NCI-H2171 treated with DMSO at 0.1 percent for 48 hours (cell line): ENCODE measurements at regions not wholly inside any gene's neighbourhood (a gene's known extent, or its start where the extent isn't known, plus 50 kb on each side); places are given as distances from the start of the nearest gene placed in this dataset.
"Not testable (repeated sequence)": the region's sequence is repeated elsewhere in the genome, so short reads cannot be mapped to it uniquely, and the experiment has no call there.

ENCODE experiments used
- DNase-seq: peaks from one replicate; lab custom pipeline; 2025; lab: John Stamatoyannopoulos, UW

DNA sequence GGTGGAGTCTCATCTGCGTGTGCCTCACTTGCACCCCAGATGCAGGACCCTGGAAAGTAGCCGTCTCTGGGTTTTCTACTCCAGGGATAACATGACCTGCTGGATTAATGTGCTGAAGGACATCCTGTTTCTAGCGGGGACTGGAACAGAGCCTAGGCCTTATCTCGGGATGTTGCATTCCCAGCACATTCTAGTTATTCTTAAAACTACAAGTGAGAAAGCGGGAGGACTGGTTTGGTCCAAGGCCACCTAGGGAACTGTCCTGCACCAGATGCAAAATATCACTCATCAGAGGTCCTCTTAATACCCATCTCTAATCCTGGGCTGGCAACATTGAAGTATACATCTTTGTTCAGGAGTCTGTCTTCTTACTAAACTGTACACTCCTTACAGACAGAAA, 179.9 kb downstream of the ZC3H11B start:
- no peak for DNase-seq

DNA sequence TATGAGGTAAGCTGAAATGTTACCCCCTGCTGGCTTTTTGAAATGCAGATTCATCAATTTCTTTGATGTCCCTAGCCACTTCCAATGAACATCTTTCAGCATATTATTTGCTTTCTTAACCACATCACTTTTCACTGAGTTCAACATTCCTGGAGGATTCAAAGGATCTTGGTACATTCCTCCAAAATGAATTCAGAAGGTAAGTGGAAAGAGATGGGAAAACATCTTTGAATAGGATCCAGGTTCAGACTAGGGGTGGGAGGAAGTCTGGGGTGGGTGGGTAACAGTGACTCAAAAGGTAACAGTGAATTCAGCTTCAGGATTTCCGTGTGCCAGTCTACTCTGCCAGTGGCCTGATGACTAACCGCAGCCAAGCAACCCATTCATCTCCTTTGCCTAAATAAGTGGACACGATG, 180.7 kb downstream of the ZC3H11B start:
- no peak for DNase-seq

DNA sequence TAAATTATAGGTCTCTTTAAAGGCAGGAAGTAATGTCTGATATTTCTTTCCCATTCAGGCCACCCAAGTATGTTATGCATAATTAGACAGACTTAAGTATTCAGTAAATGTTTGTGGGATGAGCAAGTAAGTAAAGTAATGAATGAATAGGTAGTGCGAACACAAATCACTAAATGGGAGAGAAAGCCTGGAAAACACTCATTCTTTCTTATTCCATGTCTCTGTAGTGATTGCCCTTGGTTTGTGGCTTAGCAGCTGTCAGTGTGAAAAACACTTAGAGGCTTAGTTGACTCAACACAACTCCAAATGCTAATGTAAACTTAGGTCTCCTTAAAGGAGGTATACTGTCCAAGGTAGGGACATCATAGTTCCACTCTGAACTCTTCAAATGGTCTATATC, 182.5 kb downstream of the ZC3H11B start:
- no peak for DNase-seq

DNA sequence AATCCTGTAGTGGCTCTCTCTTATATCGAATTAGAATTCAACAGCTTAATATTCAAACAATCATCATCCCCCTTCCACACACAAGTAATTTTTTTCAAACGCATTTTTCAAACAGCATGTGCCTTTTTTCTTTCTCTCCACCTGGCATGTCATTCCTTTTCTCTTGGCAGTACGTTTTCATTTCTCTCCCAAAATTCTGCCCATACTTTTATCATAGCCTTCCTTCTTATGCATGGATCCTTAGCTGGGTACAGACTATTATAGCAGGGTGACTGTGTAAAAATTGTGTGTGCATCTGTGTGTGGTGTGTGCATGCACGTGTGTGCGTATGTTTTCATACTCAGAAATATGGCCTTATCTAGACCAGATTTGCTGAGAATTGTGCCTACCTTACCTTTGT, 184.3 kb downstream of the ZC3H11B start:
- no peak for DNase-seq

DNA sequence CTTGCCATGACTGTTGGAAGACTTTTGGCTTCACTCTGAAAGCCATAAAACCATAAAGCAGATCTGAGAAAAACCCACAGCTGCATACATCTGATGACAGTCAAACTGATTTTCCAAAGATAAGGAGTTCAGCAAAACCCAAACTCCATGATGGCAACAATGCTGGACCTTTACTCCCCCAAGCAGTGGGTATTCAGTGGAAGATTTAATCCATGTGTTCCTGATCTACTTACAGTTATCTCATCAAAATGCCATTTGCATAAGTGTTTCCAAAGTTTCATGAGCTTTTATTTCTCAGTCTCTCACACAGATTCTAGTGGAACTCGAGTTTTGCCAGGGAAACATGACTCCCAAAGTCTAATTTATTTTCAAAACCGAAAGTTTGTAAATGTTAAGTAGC, 184.9 kb downstream of the ZC3H11B start:
- no peak for DNase-seq

DNA sequence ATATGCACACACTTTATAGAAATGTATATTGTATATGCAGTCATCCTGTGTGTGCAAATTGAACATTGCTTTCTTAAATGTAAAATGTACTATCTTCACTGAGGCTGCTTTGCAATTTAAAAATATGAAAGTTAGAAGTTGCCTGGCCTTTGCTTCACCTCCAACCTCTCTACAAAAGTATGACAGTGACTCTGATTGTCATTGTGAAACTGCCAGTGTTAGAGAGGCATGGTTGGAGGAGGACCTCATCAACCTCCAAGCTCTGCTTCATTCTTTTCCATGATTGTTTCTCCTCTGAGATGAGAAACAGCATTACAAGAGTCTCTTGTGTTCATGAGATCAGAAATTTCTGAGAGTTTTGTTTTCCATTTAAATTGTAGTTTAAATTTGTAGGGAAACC, 185.5 kb downstream of the ZC3H11B start:
- DNase-seq, result no peak

DNA sequence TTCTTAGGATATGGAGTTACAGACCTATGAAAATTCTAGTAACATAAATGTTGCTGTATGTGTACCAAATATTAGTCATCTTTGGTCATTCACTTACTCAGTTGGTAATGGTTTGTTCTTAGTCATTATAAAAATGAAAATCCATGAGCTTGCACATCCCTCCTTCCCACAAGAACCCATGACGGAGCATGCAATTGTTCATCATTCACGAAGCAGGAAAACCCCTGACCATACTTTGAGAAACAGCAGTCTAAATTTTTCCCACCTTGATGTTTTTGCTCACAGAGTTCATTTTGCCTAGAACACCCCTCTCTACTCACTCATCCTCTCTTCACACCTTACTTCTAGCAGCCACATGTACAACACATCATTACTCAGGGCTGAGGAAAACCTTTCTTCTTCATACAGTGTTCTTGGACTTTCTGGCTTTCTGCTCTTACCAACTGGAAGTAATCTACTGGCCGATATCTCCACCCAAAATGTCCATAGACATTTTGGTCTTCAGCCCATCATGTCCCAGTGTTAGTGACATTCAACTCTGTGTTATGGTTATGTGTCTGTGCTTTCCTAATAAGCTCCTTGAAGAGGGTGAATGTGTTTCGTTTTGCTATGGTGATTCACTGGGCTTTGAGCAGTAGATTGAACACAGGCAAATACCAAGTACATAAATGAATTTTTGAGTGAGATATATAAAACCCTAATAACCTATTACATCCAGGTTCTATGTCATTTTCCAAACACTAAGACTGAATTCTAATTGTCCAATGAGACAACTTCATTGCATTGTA, 189.9 kb downstream of the ZC3H11B start:
- no peak for DNase-seq

DNA sequence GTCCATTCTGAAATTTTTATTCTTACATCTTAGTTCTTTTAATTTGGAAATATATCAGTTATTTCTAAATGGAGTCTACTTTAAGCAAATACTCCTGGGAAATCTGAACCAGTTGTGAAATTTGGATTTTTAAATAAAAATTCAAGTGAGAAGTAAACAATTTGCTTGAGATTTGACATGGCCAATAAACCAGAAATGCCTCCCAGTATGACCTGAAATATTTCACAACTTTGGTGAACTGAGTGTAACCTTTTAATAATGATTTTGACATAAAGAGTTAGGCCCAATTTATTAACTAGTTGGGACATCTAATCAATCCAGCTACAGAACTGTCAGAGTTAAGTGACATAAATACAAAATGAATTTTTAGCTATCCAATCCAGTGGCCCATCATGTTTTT, 192.0 kb downstream of the ZC3H11B start:
- no peak for DNase-seq

DNA sequence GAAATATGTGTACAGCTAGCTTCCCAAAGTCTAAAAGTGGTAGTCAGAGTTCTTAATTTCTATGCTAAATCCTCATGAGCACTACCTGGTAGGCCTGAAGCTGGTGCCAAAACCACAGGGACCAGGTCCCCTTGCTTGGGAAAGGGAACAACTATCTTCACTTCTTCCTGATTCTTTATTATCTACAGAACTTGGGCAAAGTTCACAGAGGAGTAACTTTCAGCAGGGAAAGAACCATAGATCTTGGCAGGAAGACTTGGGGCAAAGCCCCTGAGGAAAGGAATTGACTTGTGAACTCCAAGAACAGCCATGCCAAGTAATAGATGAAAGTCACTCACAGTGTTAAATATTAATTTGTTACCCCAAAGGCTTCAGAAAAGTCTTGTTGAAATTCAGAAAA, 193.0 kb downstream of the ZC3H11B start:
- DNase-seq, result no peak

DNA sequence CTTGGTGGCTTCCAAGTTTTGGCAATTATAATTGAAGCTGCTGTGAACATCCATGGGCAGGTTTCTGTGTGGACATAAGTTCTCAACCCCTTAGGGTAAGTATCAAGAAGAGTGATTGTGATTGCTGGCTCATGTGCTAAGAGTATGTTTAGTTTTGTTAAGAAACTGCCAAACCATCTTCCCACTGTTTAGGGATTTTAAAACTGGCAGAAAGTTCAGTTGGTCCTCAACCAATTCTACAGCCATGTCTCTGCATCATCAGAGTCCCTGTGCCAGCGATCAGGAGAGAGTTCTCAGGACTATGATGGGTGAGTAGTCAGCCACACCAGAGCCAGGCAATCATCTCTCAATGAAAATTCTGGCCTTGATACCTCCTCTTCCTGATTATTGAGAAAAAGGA, 193.8 kb downstream of the ZC3H11B start:
- no peak for DNase-seq

DNA sequence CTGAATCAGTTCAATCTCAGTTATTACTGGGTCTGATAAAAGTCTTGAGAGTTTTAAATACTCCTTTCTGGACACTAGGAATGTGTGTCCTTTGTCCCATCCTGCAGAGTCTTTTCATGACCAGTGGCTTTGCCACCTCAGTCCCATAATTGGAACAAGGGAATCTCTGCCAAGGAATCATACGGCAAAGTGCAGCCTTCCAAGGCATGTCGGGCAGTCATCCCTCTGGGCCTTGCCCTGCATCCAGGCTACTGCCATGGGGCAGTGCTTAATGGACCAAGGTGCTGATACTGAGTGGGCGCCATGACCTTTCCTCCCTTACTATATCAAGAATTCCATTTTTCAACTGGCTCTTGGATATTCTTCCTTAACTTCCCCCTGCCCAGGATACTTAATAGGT, 195.3 kb downstream of the ZC3H11B start:
- no peak for DNase-seq

DNA sequence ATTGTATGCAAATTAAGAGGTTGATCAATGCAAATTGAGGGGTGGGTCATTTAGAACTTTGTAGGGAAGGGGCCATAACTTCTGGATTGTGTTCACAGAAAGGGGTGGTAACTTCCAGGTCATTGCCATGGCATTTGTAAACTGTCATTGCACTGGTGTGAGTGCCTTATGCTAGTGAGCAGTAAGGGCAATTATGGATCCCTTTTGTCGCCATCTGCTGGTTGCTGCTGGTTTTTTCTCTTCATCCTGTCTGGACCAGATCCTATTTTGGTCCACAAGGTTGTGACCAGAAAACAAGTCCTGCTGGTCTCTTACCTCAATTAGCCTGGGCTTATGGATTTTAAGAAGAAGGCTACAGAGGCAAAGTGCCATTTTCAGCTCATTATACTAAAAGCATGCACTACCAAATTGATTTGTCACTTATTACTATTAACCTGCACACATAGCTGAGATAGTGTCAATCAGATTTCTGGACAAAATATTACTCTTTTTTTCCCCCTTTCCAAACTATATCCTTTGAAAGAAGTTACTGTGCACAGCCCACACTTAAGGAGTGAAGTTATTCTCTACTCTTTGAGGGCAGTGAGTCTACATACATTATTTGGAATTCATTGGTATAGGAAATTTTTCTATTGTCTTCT, 196.2 kb downstream of the ZC3H11B start:
- DNase-seq, result peak; percentile 22

DNA sequence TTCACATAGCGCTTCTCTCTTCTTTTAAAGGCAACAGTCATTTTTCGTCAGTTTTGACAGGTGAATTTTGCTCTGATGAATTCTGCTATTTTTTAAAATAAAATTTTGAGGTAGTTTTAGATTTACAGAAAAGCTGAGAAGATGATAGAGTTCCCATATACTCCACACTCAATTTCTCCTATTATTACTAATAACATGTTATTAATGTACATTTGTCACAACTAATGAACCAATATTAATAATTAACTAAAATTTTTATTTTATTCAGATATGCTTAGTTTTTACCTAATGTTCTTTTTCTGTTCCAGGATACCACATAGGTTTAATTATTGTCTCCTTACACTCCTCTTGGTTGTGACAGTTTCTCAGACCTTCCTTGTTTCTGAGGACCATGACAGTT, 197.0 kb downstream of the ZC3H11B start:
- no peak for DNase-seq

DNA sequence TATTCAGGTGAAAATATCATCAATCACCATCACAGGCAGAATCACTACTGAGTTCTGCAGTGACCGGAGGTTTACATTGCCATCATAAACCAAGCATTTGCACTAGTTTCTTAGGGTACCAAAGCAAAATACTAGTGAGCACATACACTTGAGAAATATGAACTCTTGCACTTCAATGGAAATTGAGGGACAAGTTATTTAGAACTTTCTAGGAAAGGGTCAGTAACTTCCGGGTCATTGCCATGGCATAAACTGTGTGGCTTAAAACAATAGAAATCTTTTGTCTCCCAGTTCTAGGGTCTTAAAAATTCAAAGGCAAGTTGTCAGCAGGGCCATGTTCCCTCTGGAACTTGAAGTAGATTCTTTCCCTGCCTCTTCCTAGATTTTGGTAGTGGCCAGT, 197.5 kb downstream of the ZC3H11B start:
- no peak for DNase-seq

DNA sequence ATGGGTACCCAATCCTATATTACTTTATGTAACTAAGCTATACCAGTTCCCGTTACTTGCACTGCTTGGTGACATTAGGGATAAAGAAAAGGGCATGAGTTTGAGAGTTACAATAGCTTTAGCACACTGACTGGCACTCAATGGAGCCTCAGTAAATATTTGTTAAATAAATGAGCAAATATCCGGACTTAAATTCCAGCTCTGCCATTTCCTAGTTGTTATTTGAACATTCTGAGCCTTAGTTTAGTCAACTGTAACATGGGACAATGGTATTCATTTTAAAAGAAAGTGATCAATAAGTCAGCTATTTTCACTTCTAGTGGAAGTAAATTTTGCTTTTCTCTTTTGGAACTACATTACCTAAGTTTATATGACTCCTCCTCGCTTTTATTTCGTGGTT, 198.7 kb downstream of the ZC3H11B start:
- no peak for DNase-seq

DNA sequence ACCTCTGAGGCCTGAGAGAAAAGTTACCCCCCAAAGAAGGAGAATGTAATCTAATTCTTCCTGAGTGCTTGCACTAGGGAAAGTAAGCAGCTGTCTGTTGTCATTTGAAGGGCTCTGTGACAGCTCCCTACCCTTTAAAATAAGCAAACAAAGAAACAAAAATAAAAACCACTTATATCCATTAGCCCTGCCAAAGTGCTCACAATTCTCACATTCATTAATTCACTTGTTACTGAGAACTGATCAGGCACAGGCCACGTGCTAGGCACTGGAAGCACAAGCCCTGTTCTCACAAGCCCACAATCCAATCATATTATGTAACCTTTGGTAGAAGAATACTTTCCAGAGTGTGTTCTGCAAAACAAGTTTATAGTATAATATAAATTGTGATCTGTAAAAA, 199.4 kb downstream of the ZC3H11B start:
- DNase-seq, result no peak

DNA sequence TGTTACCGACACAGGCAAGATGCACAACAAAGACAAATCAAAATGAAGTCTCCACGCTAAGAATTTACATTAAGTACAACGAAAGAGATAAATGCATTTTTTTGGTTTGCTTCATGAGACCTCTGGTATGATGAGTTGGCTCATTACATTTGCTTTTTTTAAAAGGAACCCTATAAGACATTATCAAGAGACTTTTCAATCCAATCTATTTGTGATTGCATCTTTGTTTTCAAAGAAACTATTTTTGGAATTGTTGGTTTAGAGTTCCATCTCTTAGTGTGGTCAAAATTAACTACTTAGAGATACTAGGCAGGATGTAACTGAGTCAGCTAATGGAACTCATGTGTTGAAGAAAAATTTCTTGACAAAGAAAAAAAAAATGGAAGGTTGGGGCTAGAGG, 200.1 kb downstream of the ZC3H11B start:
- DNase-seq, result no peak

DNA sequence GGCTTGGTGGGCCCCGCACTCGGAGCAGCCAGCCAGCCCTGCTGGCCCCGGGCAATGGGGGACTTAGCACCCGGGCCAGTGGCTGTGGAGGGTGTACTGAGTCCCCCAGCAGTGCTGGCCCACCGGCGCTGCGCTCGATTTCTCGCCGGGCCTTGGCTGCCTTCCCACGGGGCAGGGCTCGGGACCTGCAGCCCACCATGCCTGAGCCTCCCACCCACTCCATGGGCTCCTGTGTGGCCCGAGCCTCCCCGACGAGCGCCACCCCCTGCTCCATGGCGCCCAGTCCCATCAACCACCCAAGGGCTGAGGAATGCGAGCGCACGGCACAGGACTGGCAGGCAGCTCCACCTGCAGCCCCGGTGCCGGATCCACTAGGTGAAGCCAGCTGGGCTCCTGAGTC, 202.2 kb downstream of the ZC3H11B start:
- not testable (repeated sequence) for DNase-seq

DNA sequence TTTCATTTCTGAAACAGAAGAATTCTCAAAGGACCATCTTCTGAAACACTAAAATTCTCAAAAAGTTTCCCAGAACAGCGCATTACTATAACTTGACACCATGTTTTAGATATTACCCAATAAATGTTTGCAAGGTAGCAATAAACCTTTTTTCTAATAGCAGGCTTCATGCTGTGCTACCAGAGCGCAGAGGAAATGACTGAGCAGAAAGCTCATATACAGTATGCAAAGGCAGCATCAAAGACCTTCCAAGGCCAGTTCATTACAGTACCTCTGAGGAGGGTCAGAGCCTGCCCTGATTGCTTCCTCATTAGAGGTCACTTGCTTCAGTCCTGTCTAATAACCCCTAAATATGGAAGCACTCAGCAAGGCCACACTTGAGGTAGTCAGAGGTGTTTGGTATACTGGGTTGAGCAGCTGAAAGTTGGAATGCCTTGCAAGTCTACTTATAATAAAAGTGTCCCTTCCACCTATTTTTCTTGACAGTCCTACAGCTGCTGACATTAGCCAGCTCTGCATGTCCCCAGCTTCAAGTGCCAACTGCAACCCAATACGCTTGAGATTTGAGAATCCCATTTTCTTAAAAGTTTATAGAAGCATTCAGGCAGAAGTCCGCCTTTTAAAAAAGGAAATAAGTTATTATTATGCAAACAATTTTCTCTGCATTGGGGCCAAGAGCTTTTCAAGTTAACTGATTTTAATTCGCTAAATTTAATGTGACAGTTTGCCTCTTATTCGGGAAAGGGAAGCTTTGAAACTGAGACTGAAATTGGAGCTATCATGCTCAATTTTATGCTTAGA, 207.2 kb downstream of the ZC3H11B start:
- peak; percentile 42 for DNase-seq

DNA sequence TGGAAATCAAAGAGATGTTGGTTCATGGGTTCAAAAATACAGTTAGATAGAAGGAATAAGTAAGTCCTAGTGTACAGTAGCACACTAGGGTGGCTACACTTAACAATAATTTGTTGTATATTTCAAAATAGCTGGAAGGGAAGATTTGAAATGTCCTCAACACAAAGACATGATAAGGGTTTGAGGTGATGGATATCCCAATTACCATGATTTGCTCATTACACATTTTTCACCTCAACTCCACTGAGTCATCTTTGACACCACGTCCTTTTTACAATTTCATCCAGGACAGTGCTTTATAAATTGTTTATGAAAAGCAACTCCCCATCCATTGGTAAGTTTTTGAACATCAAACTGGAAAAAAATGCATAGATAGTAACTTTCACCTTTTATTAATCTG, 208.3 kb downstream of the ZC3H11B start:
- no peak for DNase-seq

DNA sequence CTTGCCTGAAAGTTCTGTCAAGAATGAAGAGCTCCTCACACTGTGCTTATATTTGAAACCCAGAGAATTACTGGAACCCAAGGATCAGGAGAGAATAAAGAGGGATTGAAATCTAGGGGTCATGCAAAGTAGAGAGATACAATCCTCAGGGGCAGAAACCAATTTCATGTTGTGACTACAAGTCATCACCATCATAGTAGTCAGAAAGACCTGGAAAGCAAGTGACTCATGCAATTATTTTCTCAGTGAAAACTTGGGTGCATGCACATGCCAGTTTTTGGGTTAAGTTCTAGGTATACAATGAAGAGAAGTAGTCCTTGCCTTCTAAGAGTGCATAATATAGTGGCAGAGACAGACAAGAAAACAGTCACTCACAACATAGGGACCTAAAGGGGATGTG, 210.0 kb downstream of the ZC3H11B start:
- DNase-seq, result no peak

DNA sequence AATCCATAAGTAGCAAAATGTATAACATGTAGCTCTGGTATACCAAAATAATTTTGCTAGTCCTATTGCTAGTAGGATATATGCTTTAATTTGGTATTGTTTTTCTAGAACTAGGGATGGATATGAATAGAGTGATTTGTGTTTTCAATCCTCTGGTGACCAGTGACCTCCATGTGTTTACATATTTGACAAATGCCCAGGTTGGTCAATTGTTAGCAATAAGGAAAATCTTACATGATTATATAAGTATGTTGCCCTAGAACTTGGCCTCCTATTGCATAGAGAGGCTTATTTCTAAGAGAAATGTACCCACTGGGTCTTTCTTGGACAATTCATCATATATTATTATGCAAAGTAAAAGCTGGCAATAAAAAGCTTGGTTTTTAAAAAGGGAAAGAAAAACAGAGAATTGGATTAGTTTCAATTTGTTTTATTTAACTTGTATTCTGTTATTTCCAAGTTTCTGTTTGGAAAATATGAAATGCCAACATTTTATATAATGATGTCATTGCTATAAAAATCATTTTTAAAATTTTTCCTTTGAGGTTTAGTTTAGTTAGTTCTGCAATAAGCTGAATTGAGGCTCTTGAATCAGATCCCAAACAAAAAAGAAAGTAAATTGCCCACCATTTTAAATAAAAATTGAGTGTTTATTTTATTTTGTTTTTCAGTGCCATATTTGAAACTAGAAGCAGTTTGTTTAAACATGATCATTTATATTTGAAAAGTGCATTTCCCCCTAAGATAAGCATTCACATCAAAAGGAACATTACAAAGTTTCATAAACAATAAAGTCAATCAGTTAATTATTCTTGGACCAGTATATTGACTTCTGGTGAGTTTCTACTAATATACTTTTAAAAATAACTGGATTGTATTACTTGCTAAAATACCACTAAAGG, 210.9 kb downstream of the ZC3H11B start:
- no peak for DNase-seq
